ENCODE measurements at regions not wholly inside any gene's neighbourhood (a gene's known extent, or its start where the extent isn't known, plus 50 kb on each side); places are given as distances from the start of the nearest gene placed in this dataset.

DNA sequence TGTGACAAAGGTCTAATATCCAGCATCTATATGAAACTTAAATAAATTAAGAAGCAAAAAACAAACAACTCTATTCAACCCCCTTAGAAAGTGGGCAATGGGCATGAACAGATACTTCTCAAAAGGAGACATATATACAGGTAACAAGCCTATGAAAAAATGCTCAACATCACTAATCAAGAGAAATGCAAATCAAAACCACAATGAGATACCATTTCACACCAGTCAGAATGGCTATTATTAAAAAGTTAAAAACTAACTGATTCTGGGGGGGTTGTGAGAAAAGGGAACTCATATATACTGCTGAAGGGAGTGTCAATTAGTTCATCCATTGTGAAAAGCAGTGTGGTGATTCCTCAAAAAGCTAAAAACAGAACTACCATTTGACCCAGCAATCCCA lies 198.9 kb downstream of the BMP4 start:
- Mint-ChIP-seq H3K27me3 (ENCODE audit: low read depth) (no peaks in the 10 kb centered on the region), H3K9me3 (peaks cover 17 to 20% of the 10 kb centered on the region in 2 experiments), H3K4me1 (peaks cover 0 to 4% of the 10 kb centered on the region in 2 experiments; a peak in 1 of 4 replicates), H3K36me3 (ENCODE audit: insufficient read depth in 1 of 3, low read depth in 3 of 3) (peaks cover 11 to 19% (median 16%) of the 10 kb centered on the region in 3 experiments), H3K4me3 (no peak overlapping the region), H3K27ac (no peak overlapping the region)
- no peak overlapping the region for H3K56ac ChIP-seq (ENCODE audit: insufficient read length, low read depth, low read length)
- H3K4ac ChIP-seq (ENCODE audit: low read depth, low read length): no peak overlapping the region
- H3K14ac ChIP-seq (ENCODE audit: insufficient read depth, low read length): no peak overlapping the region
- no peak overlapping the region for H2AK5ac ChIP-seq (ENCODE audit: insufficient read length, low read length)
- no peak overlapping the region for H3K23ac ChIP-seq (ENCODE audit: insufficient read length, low read depth, low read length)
- H3T11ph ChIP-seq (ENCODE audit: low read length): no peak overlapping the region
- H3K23me2 ChIP-seq (ENCODE audit: insufficient read length, low read depth, low read length, poor library complexity, severe bottlenecking): no peaks in the 10 kb centered on the region
- H3K9ac ChIP-seq (ENCODE audit: extremely low read depth, insufficient read length, low read length): no peak overlapping the region
- no peaks in the 10 kb centered on the region for H3K4me1 ChIP-seq (ENCODE audit: insufficient read depth, low read length)
- no peaks in the 10 kb centered on the region for H3K9me3 ChIP-seq (ENCODE audit: control insufficient read depth, low read depth, low read length)
- no peak overlapping the region for H2BK5ac ChIP-seq (ENCODE audit: insufficient read length, low read length)
- H2AFZ ChIP-seq (ENCODE audit: low read length): no peak overlapping the region
- TF ChIP-seq, protein P1, sequence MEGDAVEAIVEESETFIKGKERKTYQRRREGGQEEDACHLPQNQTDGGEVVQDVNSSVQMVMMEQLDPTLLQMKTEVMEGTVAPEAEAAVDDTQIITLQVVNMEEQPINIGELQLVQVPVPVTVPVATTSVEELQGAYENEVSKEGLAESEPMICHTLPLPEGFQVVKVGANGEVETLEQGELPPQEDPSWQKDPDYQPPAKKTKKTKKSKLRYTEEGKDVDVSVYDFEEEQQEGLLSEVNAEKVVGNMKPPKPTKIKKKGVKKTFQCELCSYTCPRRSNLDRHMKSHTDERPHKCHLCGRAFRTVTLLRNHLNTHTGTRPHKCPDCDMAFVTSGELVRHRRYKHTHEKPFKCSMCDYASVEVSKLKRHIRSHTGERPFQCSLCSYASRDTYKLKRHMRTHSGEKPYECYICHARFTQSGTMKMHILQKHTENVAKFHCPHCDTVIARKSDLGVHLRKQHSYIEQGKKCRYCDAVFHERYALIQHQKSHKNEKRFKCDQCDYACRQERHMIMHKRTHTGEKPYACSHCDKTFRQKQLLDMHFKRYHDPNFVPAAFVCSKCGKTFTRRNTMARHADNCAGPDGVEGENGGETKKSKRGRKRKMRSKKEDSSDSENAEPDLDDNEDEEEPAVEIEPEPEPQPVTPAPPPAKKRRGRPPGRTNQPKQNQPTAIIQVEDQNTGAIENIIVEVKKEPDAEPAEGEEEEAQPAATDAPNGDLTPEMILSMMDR (conservative IDR thresholded peaks at IDR 0.05): no peak
- no peak overlapping the region for H2BK120ac ChIP-seq (ENCODE audit: low read depth, low read length, poor library complexity, severe bottlenecking)
- no peaks in the 10 kb centered on the region for H4K20me1 ChIP-seq (ENCODE audit: control insufficient read depth, insufficient read depth, insufficient read length)
- no peak overlapping the region for H3K27ac ChIP-seq (ENCODE audit: insufficient read length, low read depth, low read length)
- H2BK20ac ChIP-seq (ENCODE audit: low read depth, low read length, poor library complexity, severe bottlenecking): no peak overlapping the region
- no peak overlapping the region for H4K8ac ChIP-seq (replicated peaks; ENCODE audit: insufficient read length, low read depth, low read length)
- H3K27me3 ChIP-seq (ENCODE audit: insufficient read depth, low read length): no peaks in the 10 kb centered on the region
- no peak overlapping the region for H3K4me2 ChIP-seq (ENCODE audit: insufficient read depth, insufficient read length, low read length)
- H4K5ac ChIP-seq (ENCODE audit: insufficient read length, low read depth, low read length): no peak overlapping the region
- DNase-seq: no peak
- H2BK15ac ChIP-seq (ENCODE audit: low read depth, low read length): no peak overlapping the region
- no peak overlapping the region for H2BK12ac ChIP-seq (ENCODE audit: insufficient read length, low read depth, low read length)
- no peaks in the 10 kb centered on the region for H3K79me2 ChIP-seq (ENCODE audit: insufficient read depth, low read length)
- no peak overlapping the region for H3K18ac ChIP-seq (ENCODE audit: insufficient read length, low read depth, low read length)
- no peak overlapping the region for H4K91ac ChIP-seq (ENCODE audit: insufficient read length, low read depth, low read length)
- no peaks in the 10 kb centered on the region for H3K79me1 ChIP-seq (ENCODE audit: insufficient read depth, low read depth, low read length, poor library complexity, severe bottlenecking)
